Activated T-helper 2 cell treated with anti-CD3 and anti-CD28 coated beads, Interferon-gamma antibody, Interleukin-2, Interleukin-4, amounts not matched to agents 10 μg/mL and 5 μg/mL and 100 μg/mL, durations not matched to agents 14 hours and 24 hours and 36 hours (primary cell): ENCODE measurements at regions not wholly inside any gene's neighbourhood (a gene's known extent, or its start where the extent isn't known, plus 50 kb on each side); places are given as distances from the start of the nearest gene placed in this dataset.

Experiments used
- DNase-seq: peaks from one replicate; pipeline ENCODE4 v3.0.0; 2021; ENCODE audit warnings: low spot score
- H3K27ac Mint-ChIP-seq: one replicate; pipeline ENCODE4 v1.8.0; 2021; ENCODE audit warnings: mixed read lengths
- H3K27me3 Mint-ChIP-seq: one replicate; pipeline ENCODE4 v1.8.0; 2021; ENCODE audit warnings: low read depth, mixed read lengths
- H3K36me3 Mint-ChIP-seq: one replicate; pipeline ENCODE4 v1.8.0; 2021; ENCODE audit warnings: low read depth, mixed read lengths
- H3K4me1 Mint-ChIP-seq: one replicate; pipeline ENCODE4 v1.8.0; 2021; ENCODE audit warnings: low read depth, mixed read lengths
- H3K4me3 Mint-ChIP-seq: one replicate; pipeline ENCODE4 v1.8.0; 2021; ENCODE audit warnings: low read depth, mild to moderate bottlenecking, moderate library complexity, mixed read lengths
- H3K9me3 Mint-ChIP-seq: one replicate; pipeline ENCODE4 v1.8.0; 2021; ENCODE audit warnings: mixed read lengths
- intact Hi-C: fragments of 100-400 bp; cut with micrococcal nuclease; formaldehyde crosslinking; loops from one replicate; pipeline ENCODE4 v1.15.1; 2023

GRCh38 chr4:34139346-34139745 is 2105.0 kb downstream of the ARAP2 start:
- H3K36me3 Mint-ChIP-seq = no peaks in the 10 kb centered on the region
- no peak overlapping the region for H3K4me3 Mint-ChIP-seq
- H3K9me3 Mint-ChIP-seq = peaks cover 33% of the 10 kb centered on the region
- no peak for DNase-seq
- no peaks in the 10 kb centered on the region for H3K27me3 Mint-ChIP-seq
- intact Hi-C loops = no loop called here
- no peak overlapping the region for H3K27ac Mint-ChIP-seq
- no peaks in the 10 kb centered on the region for H3K4me1 Mint-ChIP-seq

GRCh38 chr4:34148322-34148908 is 2095.9 kb downstream of the ARAP2 start:
- peaks cover 20% of the 10 kb centered on the region for H3K9me3 Mint-ChIP-seq
- no peak overlapping the region for H3K27ac Mint-ChIP-seq
- H3K36me3 Mint-ChIP-seq = no peaks in the 10 kb centered on the region
- DNase-seq = no peak
- intact Hi-C loops = no loop called here
- H3K4me3 Mint-ChIP-seq = no peak overlapping the region
- H3K4me1 Mint-ChIP-seq = no peaks in the 10 kb centered on the region
- H3K27me3 Mint-ChIP-seq = no peaks in the 10 kb centered on the region

- H3K27me3 Mint-ChIP-seq = no peaks in the 10 kb centered on the region
- intact Hi-C loops = no loop called here
Observed at GRCh38 chr4:34157547-34157946, 2086.8 kb downstream of the ARAP2 start.

GRCh38 chr4:34158878-34159277 is 2085.4 kb downstream of the ARAP2 start:
- Mint-ChIP-seq H3K36me3 (no peaks in the 10 kb centered on the region), H3K27me3 (no peaks in the 10 kb centered on the region)

More at GRCh38 chr4:34157547-34157946, 2086.8 kb downstream of the ARAP2 start:
- Mint-ChIP-seq H3K27ac (no peak overlapping the region), H3K4me3 (no peak overlapping the region), H3K36me3 (no peaks in the 10 kb centered on the region), H3K9me3 (peaks cover 48% of the 10 kb centered on the region), H3K4me1 (no peaks in the 10 kb centered on the region)
- no peak for DNase-seq

GRCh38 chr4:34170946-34171345 is 2073.4 kb downstream of the ARAP2 start:
- H3K27me3 Mint-ChIP-seq = no peaks in the 10 kb centered on the region
- H3K4me1 Mint-ChIP-seq = no peaks in the 10 kb centered on the region
- H3K9me3 Mint-ChIP-seq = peaks cover 42% of the 10 kb centered on the region
- no peak for DNase-seq
- no peaks in the 10 kb centered on the region for H3K36me3 Mint-ChIP-seq
- H3K27ac Mint-ChIP-seq = no peak overlapping the region
- H3K4me3 Mint-ChIP-seq = no peak overlapping the region
- intact Hi-C loops = no loop called here

More at GRCh38 chr4:34158878-34159277, 2085.4 kb downstream of the ARAP2 start:
- intact Hi-C loops = no loop called here
- no peak for DNase-seq
- H3K4me1 Mint-ChIP-seq = no peaks in the 10 kb centered on the region
- no peak overlapping the region for H3K27ac Mint-ChIP-seq
- no peak overlapping the region for H3K4me3 Mint-ChIP-seq
- peaks cover 56% of the 10 kb centered on the region for H3K9me3 Mint-ChIP-seq

GRCh38 chr4:34176609-34177008 is 2067.7 kb downstream of the ARAP2 start:
- intact Hi-C loops = no loop called here
- Mint-ChIP-seq H3K4me1 (no peaks in the 10 kb centered on the region), H3K36me3 (no peaks in the 10 kb centered on the region), H3K27me3 (no peaks in the 10 kb centered on the region), H3K27ac (no peak overlapping the region), H3K4me3 (no peak overlapping the region), H3K9me3 (peaks cover 59% of the 10 kb centered on the region)
- DNase-seq = no peak

GRCh38 chr4:34178476-34178875 is 2065.8 kb downstream of the ARAP2 start:
- Mint-ChIP-seq H3K36me3 (no peaks in the 10 kb centered on the region), H3K27me3 (no peaks in the 10 kb centered on the region), H3K9me3 (peaks cover 53% of the 10 kb centered on the region), H3K27ac (no peak overlapping the region), H3K4me3 (no peak overlapping the region), H3K4me1 (no peaks in the 10 kb centered on the region)
- no peak for DNase-seq
- intact Hi-C loops = no loop called here

- H3K9me3 Mint-ChIP-seq = peaks cover 35% of the 10 kb centered on the region
- H3K27me3 Mint-ChIP-seq = no peaks in the 10 kb centered on the region
- DNase-seq = no peak
- H3K4me1 Mint-ChIP-seq = no peaks in the 10 kb centered on the region
- intact Hi-C loops = no loop called here
- H3K27ac Mint-ChIP-seq = no peak overlapping the region
- no peaks in the 10 kb centered on the region for H3K36me3 Mint-ChIP-seq
- H3K4me3 Mint-ChIP-seq = no peak overlapping the region
Observed at GRCh38 chr4:34181311-34181841, 2062.9 kb downstream of the ARAP2 start.

- intact Hi-C loops = no loop called here
- H3K9me3 Mint-ChIP-seq = peaks cover 29% of the 10 kb centered on the region
- no peak for DNase-seq
- H3K4me3 Mint-ChIP-seq = no peak overlapping the region
- no peak overlapping the region for H3K27ac Mint-ChIP-seq
- H3K4me1 Mint-ChIP-seq = no peaks in the 10 kb centered on the region
- no peaks in the 10 kb centered on the region for H3K36me3 Mint-ChIP-seq
- no peaks in the 10 kb centered on the region for H3K27me3 Mint-ChIP-seq
Observed at GRCh38 chr4:34181891-34182290, 2062.4 kb downstream of the ARAP2 start.

- H3K9me3 Mint-ChIP-seq = peaks cover 25% of the 10 kb centered on the region
- intact Hi-C loops = no loop called here
Observed at GRCh38 chr4:34182306-34182705, 2062.0 kb downstream of the ARAP2 start.

GRCh38 chr4:34183926-34184325 is 2060.4 kb downstream of the ARAP2 start:
- no peak for DNase-seq
- peaks cover 26% of the 10 kb centered on the region for H3K9me3 Mint-ChIP-seq
- intact Hi-C loops = no loop called here

More at GRCh38 chr4:34182306-34182705, 2062.0 kb downstream of the ARAP2 start:
- H3K4me3 Mint-ChIP-seq = no peak overlapping the region
- no peak overlapping the region for H3K27ac Mint-ChIP-seq
- no peaks in the 10 kb centered on the region for H3K4me1 Mint-ChIP-seq
- H3K27me3 Mint-ChIP-seq = no peaks in the 10 kb centered on the region
- DNase-seq = no peak
- H3K36me3 Mint-ChIP-seq = no peaks in the 10 kb centered on the region

GRCh38 chr4:34187056-34187455 is 2057.3 kb downstream of the ARAP2 start:
- H3K9me3 Mint-ChIP-seq = peaks cover 20% of the 10 kb centered on the region
- no peak overlapping the region for H3K4me3 Mint-ChIP-seq
- DNase-seq = no peak
- no peaks in the 10 kb centered on the region for H3K27me3 Mint-ChIP-seq
- intact Hi-C loops = no loop called here
- H3K27ac Mint-ChIP-seq = no peak overlapping the region
- H3K4me1 Mint-ChIP-seq = no peaks in the 10 kb centered on the region
- no peaks in the 10 kb centered on the region for H3K36me3 Mint-ChIP-seq

More at GRCh38 chr4:34183926-34184325, 2060.4 kb downstream of the ARAP2 start:
- Mint-ChIP-seq H3K27me3 (no peaks in the 10 kb centered on the region), H3K4me1 (no peaks in the 10 kb centered on the region), H3K36me3 (no peaks in the 10 kb centered on the region), H3K4me3 (no peak overlapping the region), H3K27ac (no peak overlapping the region)

GRCh38 chr4:34191443-34191842 is 2052.9 kb downstream of the ARAP2 start:
- Mint-ChIP-seq H3K4me1 (no peaks in the 10 kb centered on the region), H3K27me3 (no peaks in the 10 kb centered on the region), H3K27ac (no peak overlapping the region), H3K4me3 (no peak overlapping the region), H3K9me3 (peaks cover 16% of the 10 kb centered on the region), H3K36me3 (no peaks in the 10 kb centered on the region)
- intact Hi-C loops = no loop called here
- DNase-seq = no peak
